ENCODE measurements at regions not wholly inside any gene's neighbourhood (a gene's known extent, or its start where the extent isn't known, plus 50 kb on each side); places are given as distances from the start of the nearest gene placed in this dataset.

DNA sequence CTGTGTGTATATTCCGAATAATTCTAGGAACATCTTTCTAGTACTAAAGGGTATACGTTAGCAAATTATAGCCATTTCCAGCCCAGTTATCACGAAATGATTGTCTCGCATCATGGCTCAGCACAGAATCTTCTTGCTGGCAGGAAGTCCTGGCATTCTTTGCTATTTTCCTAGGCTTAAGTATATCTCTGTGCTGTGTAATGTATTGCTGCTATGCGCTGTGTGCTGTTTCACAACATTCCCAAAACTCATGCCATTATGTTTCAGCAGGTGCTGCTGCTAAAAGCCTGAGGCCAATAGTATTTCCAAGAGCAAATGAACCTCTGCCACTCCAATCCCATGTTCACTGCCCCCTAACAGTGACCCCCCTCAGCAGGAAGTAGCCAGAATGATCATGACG, 62.9 kb upstream of the ZNF92 start:
- TF ChIP-seq, protein P1, sequence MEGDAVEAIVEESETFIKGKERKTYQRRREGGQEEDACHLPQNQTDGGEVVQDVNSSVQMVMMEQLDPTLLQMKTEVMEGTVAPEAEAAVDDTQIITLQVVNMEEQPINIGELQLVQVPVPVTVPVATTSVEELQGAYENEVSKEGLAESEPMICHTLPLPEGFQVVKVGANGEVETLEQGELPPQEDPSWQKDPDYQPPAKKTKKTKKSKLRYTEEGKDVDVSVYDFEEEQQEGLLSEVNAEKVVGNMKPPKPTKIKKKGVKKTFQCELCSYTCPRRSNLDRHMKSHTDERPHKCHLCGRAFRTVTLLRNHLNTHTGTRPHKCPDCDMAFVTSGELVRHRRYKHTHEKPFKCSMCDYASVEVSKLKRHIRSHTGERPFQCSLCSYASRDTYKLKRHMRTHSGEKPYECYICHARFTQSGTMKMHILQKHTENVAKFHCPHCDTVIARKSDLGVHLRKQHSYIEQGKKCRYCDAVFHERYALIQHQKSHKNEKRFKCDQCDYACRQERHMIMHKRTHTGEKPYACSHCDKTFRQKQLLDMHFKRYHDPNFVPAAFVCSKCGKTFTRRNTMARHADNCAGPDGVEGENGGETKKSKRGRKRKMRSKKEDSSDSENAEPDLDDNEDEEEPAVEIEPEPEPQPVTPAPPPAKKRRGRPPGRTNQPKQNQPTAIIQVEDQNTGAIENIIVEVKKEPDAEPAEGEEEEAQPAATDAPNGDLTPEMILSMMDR (IDR thresholded peaks at IDR 0.05), result no peak
- TF ChIP-seq POLR2A (IDR thresholded peaks at IDR 0.05), result no peak

Data from body of pancreas (tissue), 4 donors.